Tibial nerve (tissue), 4 donors: ENCODE measurements at regions not wholly inside any gene's neighbourhood (a gene's known extent, or its start where the extent isn't known, plus 50 kb on each side); places are given as distances from the start of the nearest gene placed in this dataset.

Experiments
- DNase-seq, 2 donors: peaks; one replicate each; pipeline ENCODE4 v3.0.0-alpha.2; 2019; ENCODE audit warnings: low spot score in 2 of 2
- H3K27ac ChIP-seq, 4 donors: fragments of 200-600 bp; sonication (generic) in 3 of 4; one replicate each; pipeline ENCODE4 v1.5.1; 2017 to 2019; ENCODE audit warnings: mild to moderate bottlenecking in 1 of 4
- H3K27me3 ChIP-seq, 2 donors: fragments of 200-600 bp; sonication (generic) in 1 of 2; one replicate each; pipeline versions ENCODE4 v1.5.1 to v1.6.0; 2017 to 2019
- H3K36me3 ChIP-seq, 3 donors: fragments of 200-600 bp; sonication (generic); one replicate each; pipeline ENCODE4 v1.5.1; 2018 to 2019
- H3K4me1 ChIP-seq, 4 donors: fragments of 200-600 bp; sonication (generic) in 3 of 4; one replicate each; pipeline ENCODE4 v1.5.1; 2017 to 2019
- H3K4me3 ChIP-seq, 4 donors: fragments of 200-600 bp; sonication (generic) in 3 of 4; one replicate each; pipeline ENCODE4 v1.5.1; 2017 to 2019; ENCODE audit warnings: mild to moderate bottlenecking in 1 of 4, moderate library complexity in 1 of 4
- H3K9me3 ChIP-seq, 4 donors: fragments of 200-600 bp; sonication (generic) in 3 of 4; one replicate each; pipeline ENCODE4 v1.5.1; 2017 to 2019
- CTCF ChIP-seq, 5 experiments: fragments of 200-600 bp in 3 of 5; fragments of 450-650 bp in 2 of 5; sonication (generic) in 3 of 5; IDR thresholded peaks; one replicate each; pipeline ENCODE4 v1.5.1; 2016 to 2019; ENCODE audit warnings: antibody characterized with exemption in 5 of 5, mild to moderate bottlenecking in 3 of 5, moderate library complexity in 2 of 5
- EP300 ChIP-seq, 2 donors: sonication (generic); formaldehyde crosslinking; IDR thresholded peaks; one replicate each; pipeline ENCODE4 v1.6.1; 2017; ENCODE audit warnings: antibody characterized with exemption in 2 of 2, mild to moderate bottlenecking in 1 of 2
- POLR2A ChIP-seq, 2 donors: fragments of 450-650 bp; IDR thresholded peaks; one replicate each; pipeline ENCODE4 v1.6.1; 2017; ENCODE audit warnings: antibody characterized with exemption in 2 of 2, mild to moderate bottlenecking in 2 of 2, moderate library complexity in 2 of 2
- WGBS, 2 donors: methylation state at CpG; one replicate each; pipeline ENCODE4 v1.1.5; 2018; 5-methylcytosine and 5-hydroxymethylcytosine counted together

DNA sequence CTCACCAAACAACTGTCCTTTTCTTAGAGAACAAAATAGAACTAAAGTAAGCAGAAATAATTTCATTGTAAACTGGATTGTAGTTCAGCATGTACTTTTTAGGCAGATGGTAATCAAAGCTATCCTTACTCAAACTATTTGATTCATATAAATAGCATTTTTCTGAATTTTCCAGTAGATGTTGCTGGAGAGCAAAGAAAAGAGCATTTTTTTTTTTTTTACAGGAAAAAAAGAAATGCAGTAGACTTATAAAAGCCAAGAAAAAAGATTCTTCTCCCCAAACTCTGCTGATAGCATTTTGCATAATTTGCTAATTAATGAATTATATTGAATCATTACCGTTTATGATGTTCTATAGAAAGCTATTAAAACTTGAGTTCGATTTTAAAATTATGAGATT is 715.3 kb upstream of the WWC1 start:
- no peak overlapping the region for H3K27ac ChIP-seq
- TF ChIP-seq POLR2A (IDR thresholded peaks at IDR 0.05) (no peak), EP300 (IDR thresholded peaks at IDR 0.05) (no peak), CTCF (IDR thresholded peaks at IDR 0.05) (peak in 1 of 5 experiments; percentile 8)
- H3K9me3 ChIP-seq: no peaks in the 10 kb centered on the region
- 58 to 80% methylated on average over 2 of the region's 2 CpGs for WGBS, 2 donors
- no peaks in the 10 kb centered on the region for H3K36me3 ChIP-seq
- peak overlapping the region in 1 of 4 donors; percentile 45 for H3K4me3 ChIP-seq
- H3K4me1 ChIP-seq: peaks cover 0 to 14% (median 0%) of the 10 kb centered on the region in 4 donors
- DNase-seq: no peak
- H3K27me3 ChIP-seq: peaks cover 0 to 48% of the 10 kb centered on the region in 2 donors

GRCh38 chr5:167576897-167577296 is 714.5 kb upstream of the WWC1 start:
- WGBS, 2 donors: 30 to 40% methylated on average over 4 of the region's 4 CpGs
- peaks cover 0 to 48% of the 10 kb centered on the region in 2 donors for H3K27me3 ChIP-seq
- no peaks in the 10 kb centered on the region for H3K9me3 ChIP-seq

DNA sequence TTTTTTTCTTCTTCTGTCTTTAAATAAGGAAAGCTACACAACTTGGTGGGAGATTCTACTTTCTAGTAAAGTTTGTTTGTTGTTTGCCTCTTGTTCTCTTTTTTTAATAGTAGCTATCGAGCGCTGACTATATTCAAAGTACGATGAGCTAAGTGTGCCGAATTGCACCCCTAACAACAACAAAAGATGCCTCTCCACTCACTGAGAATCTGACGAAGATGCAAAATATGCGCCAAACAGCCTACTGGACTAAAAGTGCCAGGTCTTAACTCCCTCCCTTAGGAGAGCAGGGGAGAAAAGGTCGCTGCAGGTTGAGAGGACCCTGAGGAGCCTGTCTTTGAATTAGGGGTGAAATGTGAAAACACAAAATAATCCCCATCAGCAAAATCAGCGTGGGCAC is 713.8 kb upstream of the WWC1 start:
- H3K4me3 ChIP-seq: peak overlapping the region in 1 of 4 donors; percentile 31
- H3K27ac ChIP-seq: peak overlapping the region in 1 of 4 donors; percentile 34
- peaks cover 0 to 14% (median 0%) of the 10 kb centered on the region in 4 donors for H3K4me1 ChIP-seq
- TF ChIP-seq EP300 (IDR thresholded peaks at IDR 0.05) (no peak), CTCF (IDR thresholded peaks at IDR 0.05) (no peak), POLR2A (IDR thresholded peaks at IDR 0.05) (no peak)
- DNase-seq: no peak
- H3K27me3 ChIP-seq: peaks cover 0 to 45% of the 10 kb centered on the region in 2 donors
- H3K36me3 ChIP-seq: no peaks in the 10 kb centered on the region
- no peaks in the 10 kb centered on the region for H3K9me3 ChIP-seq
- 76 to 88% methylated on average over 8 of the region's 8 CpGs for WGBS, 2 donors

More at GRCh38 chr5:167576897-167577296, 714.5 kb upstream of the WWC1 start:
- no peak for TF ChIP-seq EP300 (IDR thresholded peaks at IDR 0.05)
- TF ChIP-seq POLR2A (IDR thresholded peaks at IDR 0.05): no peak
- no peak for TF ChIP-seq CTCF (IDR thresholded peaks at IDR 0.05)
- no peak for DNase-seq
- H3K27ac ChIP-seq: peak overlapping the region in 1 of 4 donors; percentile 34
- no peaks in the 10 kb centered on the region for H3K36me3 ChIP-seq
- peaks cover 0 to 14% (median 0%) of the 10 kb centered on the region in 4 donors for H3K4me1 ChIP-seq
- peak overlapping the region in 1 of 4 donors; percentile 31 for H3K4me3 ChIP-seq

GRCh38 chr5:167578977-167579692 is 712.3 kb upstream of the WWC1 start:
- Histone ChIP-seq H3K9me3 (no peaks in the 10 kb centered on the region), H3K4me3 (no peak overlapping the region), H3K4me1 (peaks cover 0 to 1% (median 0%) of the 10 kb centered on the region in 4 donors), H3K36me3 (no peaks in the 10 kb centered on the region), H3K27me3 (peaks cover 0 to 30% of the 10 kb centered on the region in 2 donors), H3K27ac (no peak overlapping the region)
- DNase-seq: no peak
- TF ChIP-seq EP300 (IDR thresholded peaks at IDR 0.05) (no peak), POLR2A (IDR thresholded peaks at IDR 0.05) (no peak), CTCF (IDR thresholded peaks at IDR 0.05) (no peak)
- WGBS, 2 donors: 73 to 77% methylated on average over 6 of the region's 6 CpGs

- DNase-seq: no peak
- no peaks in the 10 kb centered on the region for H3K9me3 ChIP-seq
- no peak for TF ChIP-seq POLR2A (IDR thresholded peaks at IDR 0.05)
- no peak for TF ChIP-seq CTCF (IDR thresholded peaks at IDR 0.05)
- no peak for TF ChIP-seq EP300 (IDR thresholded peaks at IDR 0.05)
- H3K4me3 ChIP-seq: no peak overlapping the region
- H3K27ac ChIP-seq: no peak overlapping the region
- peaks cover 0 to 24% of the 10 kb centered on the region in 2 donors for H3K27me3 ChIP-seq
- 78 to 89% methylated on average over 5 of the region's 5 CpGs for WGBS, 2 donors
- H3K36me3 ChIP-seq: no peaks in the 10 kb centered on the region
- no peaks in the 10 kb centered on the region for H3K4me1 ChIP-seq
Measured at GRCh38 chr5:167579693-167580055, 711.8 kb upstream of the WWC1 start.
